ENCODE measurements at regions not wholly inside any gene's neighbourhood (a gene's known extent, or its start where the extent isn't known, plus 50 kb on each side); places are given as distances from the start of the nearest gene placed in this dataset.
A peak's percentile ranks its signal among the peaks of the same experiment; 100 is the strongest.

GRCh38 chr12:127294651-127295210, 972.2 kb upstream of the TMEM132C start:
- H3K4me3 ChIP-seq = no peak overlapping the region
- H3K4me1 ChIP-seq = no peaks in the 10 kb centered on the region
- peak in 1 of 2 donors; percentile 49 for DNase-seq
- H3K9me3 ChIP-seq = peaks cover 0 to under 1% (median 0%) of the 10 kb centered on the region in 4 donors
- TF ChIP-seq POLR2A (IDR thresholded peaks at IDR 0.05) (no peak), EP300 (IDR thresholded peaks at IDR 0.05) (no peak), POLR2AphosphoS5 (IDR thresholded peaks at IDR 0.05) (no peak), CTCF (IDR thresholded peaks at IDR 0.05) (no peak)
- H3K27me3 ChIP-seq = no peaks in the 10 kb centered on the region
- H3K27ac ChIP-seq = no peak overlapping the region
- intact Hi-C loops (cut with DNase I; ENCODE audit: low total_unique reads) = no loop called here
- 73 to 84% (median 77%) methylated on average over 6 of the region's 6 CpGs for WGBS, 5 donors
- H3K36me3 ChIP-seq = no peaks in the 10 kb centered on the region

GRCh38 chr12:127295630-127296029, 971.3 kb upstream of the TMEM132C start:
- DNase-seq = no peak

GRCh38 chr12:127296591-127296990, 970.4 kb upstream of the TMEM132C start:
- no peak for DNase-seq

More at GRCh38 chr12:127295630-127296029, 971.3 kb upstream of the TMEM132C start:
- intact Hi-C loops (cut with DNase I; ENCODE audit: low total_unique reads) = no loop called here
- 43 to 69% (median 68%) methylated on average over 2 of the region's 2 CpGs for WGBS, 5 donors
- no peak overlapping the region for H3K4me3 ChIP-seq
- H3K9me3 ChIP-seq = peaks cover 0 to 3% (median 0%) of the 10 kb centered on the region in 4 donors
- TF ChIP-seq POLR2A (IDR thresholded peaks at IDR 0.05) = no peak
- no peak for TF ChIP-seq CTCF (IDR thresholded peaks at IDR 0.05)
- no peak for TF ChIP-seq EP300 (IDR thresholded peaks at IDR 0.05)
- no peak for TF ChIP-seq POLR2AphosphoS5 (IDR thresholded peaks at IDR 0.05)
- no peaks in the 10 kb centered on the region for H3K27me3 ChIP-seq
- H3K27ac ChIP-seq = no peak overlapping the region
- H3K36me3 ChIP-seq = no peaks in the 10 kb centered on the region
- no peaks in the 10 kb centered on the region for H3K4me1 ChIP-seq

GRCh38 chr12:127297327-127297726, 969.6 kb upstream of the TMEM132C start:
- intact Hi-C loops (cut with DNase I; ENCODE audit: low total_unique reads) = no loop called here
- TF ChIP-seq CTCF (IDR thresholded peaks at IDR 0.05) = no peak
- no peak for TF ChIP-seq EP300 (IDR thresholded peaks at IDR 0.05)
- no peak for TF ChIP-seq POLR2AphosphoS5 (IDR thresholded peaks at IDR 0.05)
- TF ChIP-seq POLR2A (IDR thresholded peaks at IDR 0.05) = no peak
- H3K27ac ChIP-seq = no peak overlapping the region
- no peaks in the 10 kb centered on the region for H3K36me3 ChIP-seq
- H3K4me3 ChIP-seq = no peak overlapping the region
- H3K27me3 ChIP-seq = no peaks in the 10 kb centered on the region
- WGBS, 5 donors = 77 to 100% (median 85%) methylated on average over 3 of the region's 3 CpGs
- no peak for DNase-seq
- peaks cover 0 to 7% (median 0%) of the 10 kb centered on the region in 4 donors for H3K4me1 ChIP-seq
- H3K9me3 ChIP-seq = peaks cover 0 to 3% (median 0%) of the 10 kb centered on the region in 4 donors

More at GRCh38 chr12:127296591-127296990, 970.4 kb upstream of the TMEM132C start:
- TF ChIP-seq POLR2AphosphoS5 (IDR thresholded peaks at IDR 0.05) = no peak
- TF ChIP-seq CTCF (IDR thresholded peaks at IDR 0.05) = no peak
- no peak for TF ChIP-seq EP300 (IDR thresholded peaks at IDR 0.05)
- no peak for TF ChIP-seq POLR2A (IDR thresholded peaks at IDR 0.05)
- Histone ChIP-seq H3K27me3 (no peaks in the 10 kb centered on the region), H3K4me1 (peaks cover 0 to 7% (median 0%) of the 10 kb centered on the region in 4 donors), H3K4me3 (no peak overlapping the region), H3K36me3 (no peaks in the 10 kb centered on the region), H3K9me3 (peaks cover 0 to 3% (median 0%) of the 10 kb centered on the region in 4 donors), H3K27ac (no peak overlapping the region)
- intact Hi-C loops (cut with DNase I; ENCODE audit: low total_unique reads) = no loop called here
- 92 to 94% (median 92%) methylated on average over 10 of the region's 10 CpGs for WGBS, 5 donors

Measured in stomach (tissue), 8 donors.